Posterior vena cava (tissue), 2 donors: ENCODE measurements at regions not wholly inside any gene's neighbourhood (a gene's known extent, or its start where the extent isn't known, plus 50 kb on each side); places are given as distances from the start of the nearest gene placed in this dataset.
"Not testable (repeated sequence)": the region's sequence is repeated elsewhere in the genome, so short reads cannot be mapped to it uniquely, and the experiment has no call there.

Experiments
- DNase-seq: peaks from one replicate; pipeline ENCODE4 v3.0.0-alpha.2; 2020; ENCODE audit warnings: low spot score
- intact Hi-C, 2 donors: fragments of 100-400 bp; cut with DNase I; formaldehyde crosslinking; loops; one replicate each; pipeline versions ENCODE4 v1.14.1 to v1.14.2; 2022 to 2023
- donor health status: DM: yes; HTN: yes; CAD: no.
- donor health status: DM: yes; HTN: yes; CAD: no.

DNA sequence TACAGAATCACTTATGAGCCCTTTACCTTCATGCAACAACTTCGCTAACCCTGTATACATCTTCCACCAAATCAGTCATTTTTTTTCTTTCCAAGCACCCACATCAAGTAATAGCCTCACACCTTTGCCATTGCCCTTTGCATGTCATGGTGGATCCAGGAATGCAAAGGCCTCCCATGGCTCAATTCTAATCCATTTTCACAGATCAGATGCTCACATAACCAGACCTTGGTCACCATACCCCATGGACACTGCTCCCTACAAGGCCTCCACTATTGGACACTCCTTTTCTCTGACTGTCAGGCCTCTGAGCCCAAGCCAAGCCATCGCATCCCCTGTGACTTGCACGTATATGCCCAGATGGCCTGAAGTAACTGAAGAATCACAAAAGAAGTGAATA is 179.5 kb downstream of the RASEF start:
- DNase-seq, result no peak
- intact Hi-C loops, result no loop called here

DNA sequence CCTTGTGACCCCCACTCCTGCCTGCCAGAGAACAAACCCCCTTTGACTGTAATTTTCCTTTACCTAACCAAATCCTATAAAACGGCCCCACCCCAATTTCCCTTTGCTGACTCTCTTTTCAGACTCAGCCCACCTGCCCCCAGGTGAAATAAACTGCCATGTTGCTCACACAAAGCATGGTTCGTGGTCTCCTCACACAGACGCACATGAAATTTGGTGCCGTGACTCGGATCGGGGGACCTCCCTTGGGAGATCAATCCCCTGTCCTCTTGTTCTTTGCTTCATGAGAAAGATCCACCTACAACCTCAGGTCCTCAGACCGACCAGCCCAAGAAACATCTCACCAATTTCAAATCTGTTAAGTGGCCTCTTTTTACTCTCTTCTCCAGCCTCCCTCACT is 179.0 kb downstream of the RASEF start:
- intact Hi-C loops, DNase-seq: not testable (repeated sequence)

DNA sequence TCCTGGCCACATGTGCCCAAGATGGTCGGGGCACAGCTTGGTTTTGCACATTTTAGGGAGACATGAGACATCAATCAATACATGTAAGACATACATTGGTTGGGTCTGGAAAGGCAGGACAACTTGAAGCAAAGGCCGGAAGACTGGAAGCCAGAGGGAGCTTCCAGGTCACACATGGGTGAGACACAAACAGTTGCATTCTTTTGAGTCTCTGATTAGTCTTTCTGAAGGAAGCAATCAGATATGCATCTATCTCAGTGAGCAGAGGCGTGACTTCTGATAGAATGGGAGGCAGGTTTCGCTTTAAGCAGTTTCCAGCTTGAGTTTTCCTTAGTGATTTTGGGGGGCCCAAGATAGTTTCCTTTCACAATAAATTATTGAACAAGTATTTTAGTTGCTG is 172.5 kb downstream of the RASEF start:
- no peak for DNase-seq
- intact Hi-C loops, result no loop called here

DNA sequence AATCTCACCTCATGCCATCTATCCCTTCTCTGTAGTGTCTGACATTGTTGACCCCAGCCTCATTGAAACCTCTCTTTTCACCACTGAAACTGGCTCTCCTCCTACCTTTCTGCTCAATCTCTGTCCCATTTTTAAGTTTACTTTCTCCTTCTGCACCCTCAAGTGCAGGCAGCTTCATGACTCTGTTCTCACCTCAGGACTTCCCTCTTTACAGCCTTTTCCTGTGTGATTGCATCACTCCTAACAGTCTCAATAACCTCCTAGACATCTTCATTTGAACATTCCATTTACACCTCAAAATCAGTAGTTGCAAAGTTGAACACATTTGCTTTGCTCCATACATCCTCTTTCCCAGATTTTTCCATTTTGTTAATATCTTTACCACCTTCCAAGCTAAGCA is 172.1 kb downstream of the RASEF start:
- intact Hi-C loops, result no loop called here
- no peak for DNase-seq

DNA sequence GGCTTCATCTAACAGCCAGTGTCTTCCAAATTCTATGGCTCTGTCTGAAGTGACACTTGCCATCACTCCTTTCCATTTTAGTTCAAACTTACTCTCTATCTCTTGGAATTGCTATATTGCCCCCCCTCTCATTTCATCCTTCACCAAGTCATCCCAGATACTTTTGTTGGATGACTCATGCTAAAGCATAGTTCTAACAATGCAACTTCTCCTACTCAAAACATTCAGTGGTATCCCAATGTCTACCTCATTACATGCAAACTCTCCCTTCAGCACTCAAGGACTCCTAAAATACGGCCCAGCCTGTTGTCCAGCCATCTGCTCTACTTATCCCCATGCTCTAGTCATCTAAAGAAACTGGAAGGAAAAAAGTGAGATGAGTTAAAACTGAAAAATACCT is 171.6 kb downstream of the RASEF start:
- intact Hi-C loops, result no loop called here
- no peak for DNase-seq

DNA sequence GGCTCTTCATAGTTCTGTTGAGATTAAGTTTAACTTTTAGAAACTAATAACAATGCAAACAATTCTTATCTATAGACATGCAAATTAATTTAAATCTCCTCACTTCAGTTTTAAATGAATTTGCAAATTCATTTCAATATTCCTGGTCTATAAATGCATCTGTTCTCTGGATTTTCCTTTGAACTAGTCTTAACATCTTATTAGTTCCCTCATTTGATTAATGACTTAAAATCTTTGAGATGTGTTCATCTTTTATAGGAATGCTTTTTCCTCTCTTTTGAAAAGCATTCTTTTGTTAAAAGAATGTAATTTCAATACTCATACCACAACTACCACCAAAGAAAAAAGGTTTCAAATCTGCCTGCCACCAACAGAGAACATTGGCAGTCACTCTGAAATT is 169.4 kb downstream of the RASEF start:
- DNase-seq, result no peak
- intact Hi-C loops, result no loop called here

DNA sequence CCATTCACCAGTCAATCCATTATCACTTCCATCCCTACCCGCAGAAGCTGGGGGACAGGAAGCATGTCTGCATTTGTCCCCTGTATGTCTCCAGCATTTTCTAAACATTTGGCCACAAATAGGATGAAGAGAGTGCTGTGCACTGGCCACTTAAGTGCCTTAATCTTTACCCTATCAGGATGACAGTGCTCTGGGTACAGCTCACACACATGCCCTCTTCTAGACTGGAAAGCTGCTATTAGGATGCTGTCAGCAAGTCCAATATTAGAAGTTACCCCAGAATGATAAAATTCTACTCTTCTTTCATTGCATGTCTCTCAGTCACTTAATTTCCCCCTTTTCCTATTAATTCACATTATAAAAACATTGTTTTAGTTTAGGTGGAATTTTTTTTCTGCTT is 168.4 kb downstream of the RASEF start:
- intact Hi-C loops, result no loop called here

DNA sequence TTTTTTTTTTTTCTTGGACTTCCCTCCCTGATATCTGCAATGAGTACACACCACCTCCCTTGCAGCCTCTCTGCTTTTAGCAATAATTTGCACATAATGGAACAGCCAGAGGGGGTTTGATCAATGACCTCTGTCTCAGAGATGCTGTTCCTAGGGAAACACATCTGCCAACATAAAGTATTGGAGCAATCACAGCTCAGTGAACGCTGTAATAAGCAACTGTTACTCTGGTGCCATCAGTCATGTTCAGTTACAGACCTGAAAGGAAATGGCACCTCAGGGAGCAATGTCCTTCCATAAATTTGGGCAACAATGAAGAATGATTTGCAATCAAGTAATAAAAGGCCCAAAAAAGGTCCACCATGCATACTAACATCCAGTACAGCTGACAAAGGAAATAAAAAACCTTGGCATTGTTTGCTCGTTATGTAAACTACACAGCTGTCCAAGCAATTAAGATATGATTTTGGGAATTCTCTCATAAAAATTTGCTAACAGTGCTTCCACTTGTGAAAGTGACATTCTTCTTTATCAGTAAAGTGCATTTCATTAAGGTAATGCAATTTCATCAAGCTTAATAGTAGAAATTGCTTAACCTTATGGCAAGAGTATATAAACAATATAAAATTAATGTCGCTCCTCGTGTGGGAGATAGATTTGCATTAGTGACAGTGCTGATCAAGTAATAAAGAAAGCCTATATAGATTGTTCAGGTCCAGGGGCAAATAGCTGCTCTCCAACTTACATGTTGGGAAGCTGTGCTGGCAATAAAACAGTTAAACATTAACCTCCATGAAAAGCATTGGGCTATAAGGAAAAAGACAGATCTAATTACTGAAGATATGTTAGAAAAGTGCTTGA is 167.8 kb downstream of the RASEF start:
- intact Hi-C loops, result no loop called here
- no peak for DNase-seq

More for the DNA sequence above, 168.4 kb downstream of the RASEF start:
- no peak for DNase-seq

DNA sequence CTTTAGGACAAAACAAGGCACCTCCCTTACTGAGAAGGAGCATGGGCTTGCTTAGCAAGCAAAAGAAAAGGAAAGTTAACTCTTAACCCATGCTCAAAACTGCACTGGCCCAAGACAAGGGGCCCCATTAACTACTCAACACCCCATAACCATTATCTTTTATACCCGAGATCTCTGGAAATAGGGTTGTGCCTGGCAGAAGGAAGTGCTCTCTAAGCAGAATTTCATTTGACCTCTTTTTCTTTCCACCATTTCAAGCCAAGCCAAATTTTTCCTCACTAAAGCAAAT is 167.2 kb downstream of the RASEF start:
- intact Hi-C loops, result no loop called here
- no peak for DNase-seq

DNA sequence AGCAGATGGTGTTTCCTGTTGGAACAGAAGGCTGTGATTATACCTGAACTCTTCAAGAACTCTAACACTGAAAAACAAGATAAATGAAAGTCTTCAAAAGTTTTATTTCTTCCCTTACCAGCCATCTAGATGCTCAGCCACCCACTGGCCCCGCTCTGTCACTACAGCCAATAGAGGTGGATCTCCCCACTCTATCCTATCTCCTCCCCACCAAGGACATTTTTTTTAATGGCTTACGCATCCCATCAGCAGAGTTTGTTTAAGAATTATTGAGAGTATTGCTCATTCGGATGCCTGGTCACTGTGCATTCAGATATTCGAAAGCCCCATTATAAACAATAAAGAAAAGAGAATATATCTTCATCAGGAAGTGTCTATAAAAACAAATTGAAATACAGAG is 159.4 kb downstream of the RASEF start:
- intact Hi-C loops, result no loop called here

DNA sequence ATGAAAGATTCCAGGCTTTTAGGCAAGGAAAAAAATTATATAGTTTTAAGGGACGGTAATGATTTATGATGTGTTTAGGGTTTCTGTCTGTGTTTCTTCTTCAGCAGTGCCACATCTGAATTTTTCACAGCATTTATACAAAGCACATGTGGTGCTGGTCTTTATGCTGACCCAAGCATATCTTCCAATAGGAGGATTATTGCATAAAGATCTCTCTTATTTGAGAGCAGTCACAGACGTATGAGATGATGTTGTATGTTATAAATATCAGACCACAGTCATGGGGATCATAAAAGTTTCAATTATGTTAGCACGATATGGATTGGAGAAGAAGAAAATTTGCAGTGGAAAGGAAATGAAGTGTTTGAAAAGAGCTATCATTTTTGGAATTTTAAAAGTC is 150.9 kb downstream of the RASEF start:
- intact Hi-C loops, result no loop called here
- DNase-seq, result no peak

More for the DNA sequence above, 159.4 kb downstream of the RASEF start:
- no peak for DNase-seq

DNA sequence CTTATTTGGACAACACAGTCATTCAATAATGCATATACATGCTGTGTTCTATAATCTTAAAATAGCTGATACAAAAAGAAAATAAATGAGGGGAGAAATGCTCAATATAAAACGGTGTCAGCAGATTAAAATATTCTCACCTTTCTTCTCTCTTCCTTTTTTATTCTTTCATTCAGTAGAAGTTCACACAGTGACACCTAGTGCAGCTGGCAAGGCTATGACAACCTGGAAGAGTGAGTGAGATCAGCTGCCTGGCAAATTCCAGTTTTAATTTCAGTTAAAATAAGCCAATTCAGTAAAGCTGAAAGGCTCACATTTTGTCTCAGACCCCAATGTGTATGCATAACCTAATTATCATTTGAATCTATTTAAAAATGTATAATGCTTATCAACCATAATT is 150.3 kb downstream of the RASEF start:
- no peak for DNase-seq
- intact Hi-C loops, result no loop called here

DNA sequence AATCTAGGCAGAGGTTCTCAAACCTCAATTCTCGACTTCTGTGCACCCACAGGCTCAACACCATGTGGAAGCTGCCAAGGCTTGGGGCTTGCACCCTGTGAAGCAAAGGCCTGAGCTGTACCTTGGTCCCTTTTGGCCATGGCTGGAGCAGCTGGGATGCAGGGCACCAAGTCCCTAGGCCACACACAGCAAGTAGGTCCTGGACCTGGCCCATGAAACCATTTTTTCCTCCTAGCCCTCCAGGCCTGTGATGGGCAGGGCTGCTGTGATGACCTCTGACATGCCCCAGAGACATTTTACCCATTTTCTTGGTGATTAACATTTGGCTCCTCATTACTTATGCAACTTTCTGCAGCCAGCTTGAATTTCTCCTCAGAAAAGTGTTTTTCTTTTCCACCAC is 146.7 kb downstream of the RASEF start:
- DNase-seq, intact Hi-C loops: not testable (repeated sequence)

DNA sequence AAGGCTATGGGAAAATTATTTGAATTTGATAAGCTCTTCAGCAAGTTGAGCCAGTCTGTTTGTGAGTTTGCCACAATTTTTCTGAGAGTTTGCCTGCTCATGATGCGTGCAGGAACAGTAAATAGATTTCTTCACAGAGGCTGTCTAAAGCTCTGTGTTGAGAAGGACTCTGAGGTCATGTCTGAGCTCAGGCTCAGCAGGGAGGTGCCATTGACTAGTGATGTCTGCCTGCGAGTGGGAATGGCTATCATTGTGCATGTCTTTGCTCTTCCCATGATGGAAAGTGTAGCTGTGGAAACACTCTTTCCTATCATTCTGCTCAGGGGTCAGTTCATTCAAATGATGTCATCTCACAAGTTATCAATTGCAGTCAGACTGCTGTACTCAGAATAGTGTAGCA is 142.8 kb downstream of the RASEF start:
- intact Hi-C loops, result no loop called here
- no peak for DNase-seq

DNA sequence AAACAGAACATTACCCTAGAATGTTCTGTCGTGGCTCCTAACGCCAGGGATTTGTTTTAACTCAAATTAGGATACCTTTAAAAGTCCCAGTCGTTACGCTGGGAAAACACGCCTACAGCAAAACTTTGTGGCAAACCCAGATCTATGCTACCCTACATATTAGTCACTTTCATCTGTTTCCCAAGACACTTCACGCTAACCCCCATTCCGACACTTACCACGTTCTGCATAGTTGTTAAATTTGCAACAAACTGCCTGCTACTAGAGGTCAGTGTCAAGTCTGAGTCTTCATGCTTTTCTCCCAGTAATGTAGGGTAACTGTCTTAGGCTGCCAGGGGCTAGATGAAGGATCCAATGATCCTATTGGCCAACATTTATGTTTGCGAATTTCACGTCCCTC is 140.3 kb downstream of the RASEF start:
- intact Hi-C loops, result no loop called here
- no peak for DNase-seq

DNA sequence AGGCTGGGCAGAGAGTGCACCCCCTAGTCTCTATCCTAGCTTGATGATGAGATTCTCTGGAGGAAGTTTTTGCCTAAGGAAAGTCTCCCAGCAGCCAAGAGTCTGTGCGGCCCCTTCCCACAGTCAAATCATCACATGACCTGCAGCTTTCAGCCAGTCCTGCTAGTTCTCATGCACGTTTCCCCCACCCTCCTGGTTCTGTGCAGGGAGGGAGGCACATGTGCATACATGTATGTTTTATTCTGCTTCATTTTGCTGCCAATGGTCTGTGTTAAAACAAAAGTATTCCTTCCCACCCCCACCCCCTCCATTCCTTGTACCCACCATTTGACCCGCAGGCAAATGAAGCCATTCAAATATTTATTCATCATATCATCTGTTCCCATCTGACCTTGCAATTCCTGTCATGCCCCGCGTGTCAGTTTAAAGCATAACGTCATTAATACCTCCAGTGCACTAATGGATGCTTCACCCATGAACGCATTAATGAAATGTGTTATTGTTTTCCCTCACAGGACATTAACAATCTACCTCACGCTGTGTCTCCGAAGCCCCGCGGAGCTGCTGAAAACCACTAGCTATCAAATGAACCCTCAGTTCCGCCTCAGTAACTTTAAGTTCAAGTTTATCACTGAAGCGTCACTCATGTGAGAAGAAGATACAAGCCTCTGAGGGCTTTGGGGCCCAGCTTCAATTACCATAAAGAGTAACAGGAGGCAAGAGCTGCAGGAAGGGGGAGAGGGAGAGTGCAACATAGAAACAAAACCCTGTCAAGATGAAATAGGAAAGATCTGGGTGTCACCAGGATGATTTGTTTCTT is 139.6 kb downstream of the RASEF start:
- DNase-seq, result no peak
- intact Hi-C loops, result no loop called here

DNA sequence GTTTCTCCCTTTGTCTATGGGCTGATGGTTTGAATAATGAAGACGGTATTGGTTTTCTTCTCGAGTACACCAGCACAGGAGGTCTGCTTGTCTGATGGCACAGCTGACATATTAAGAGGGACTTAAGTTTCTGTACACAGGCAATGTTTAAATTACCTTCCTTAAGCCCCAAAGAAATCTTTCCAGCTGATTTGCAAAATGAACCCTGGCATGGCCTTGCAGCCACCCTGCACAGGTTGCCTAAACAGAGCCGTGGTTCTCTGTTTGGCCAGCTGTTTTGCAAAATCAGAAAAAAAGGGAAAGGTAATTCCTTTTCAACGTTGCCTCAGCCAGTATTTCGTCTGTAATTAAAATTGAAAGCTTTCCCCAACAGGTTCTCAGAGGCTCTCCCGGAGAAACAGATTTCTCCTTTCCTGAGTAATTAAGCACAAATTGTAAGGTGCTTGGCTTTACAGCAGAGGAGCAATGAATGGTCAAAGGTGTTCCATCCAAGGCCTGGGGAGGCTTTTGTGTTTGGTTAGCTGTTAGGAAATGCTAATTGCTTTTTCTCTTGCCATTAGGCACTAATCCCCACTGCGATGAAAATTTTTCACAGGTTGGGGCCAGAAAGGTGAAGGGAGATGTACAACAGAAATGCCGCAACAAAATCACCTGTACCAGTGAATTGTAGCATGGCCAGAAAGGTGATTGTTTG is 138.9 kb downstream of the RASEF start:
- no peak for DNase-seq
- intact Hi-C loops, result no loop called here
